Neuronal stem cell (in vitro differentiated cells): ENCODE measurements at regions not wholly inside any gene's neighbourhood (a gene's known extent, or its start where the extent isn't known, plus 50 kb on each side); places are given as distances from the start of the nearest gene placed in this dataset.

Experiments
- DNase-seq: peaks from one replicate; pipeline ENCODE4 v3.0.0-alpha.2; 2013; ENCODE audit warnings: low spot score
- H2AFZ ChIP-seq: one replicate; pipeline ENCODE4 v1.6.1; 2013; ENCODE audit warnings: mild to moderate bottlenecking, low read length, inconsistent platforms
- H2AK5ac ChIP-seq: 2 replicates; pipeline ENCODE4 v1.6.1; 2013; ENCODE audit warnings: low read depth, mild to moderate bottlenecking, inconsistent platforms, low read length, moderate library complexity, mixed read lengths
- H2BK120ac ChIP-seq: 2 replicates; pipeline ENCODE4 v1.6.1; 2013; ENCODE audit warnings: low read depth, mild to moderate bottlenecking, inconsistent platforms, low read length, moderate library complexity, mixed read lengths
- H2BK12ac ChIP-seq: one replicate; pipeline ENCODE4 v1.6.1; 2013; ENCODE audit warnings: low read length, inconsistent platforms
- H2BK15ac ChIP-seq: 2 replicates; pipeline ENCODE4 v1.6.1; 2013; ENCODE audit warnings: mild to moderate bottlenecking, low read length, inconsistent platforms, mixed read lengths
- H2BK5ac ChIP-seq: one replicate; pipeline ENCODE4 v1.6.1; 2013; ENCODE audit warnings: inconsistent platforms, mild to moderate bottlenecking, low read length, moderate library complexity
- H3K14ac ChIP-seq: one replicate; pipeline ENCODE4 v1.6.1; 2013; ENCODE audit warnings: low read length, inconsistent platforms
- H3K18ac ChIP-seq: 2 replicates; pipeline ENCODE4 v1.6.1; 2013; ENCODE audit warnings: low read length, inconsistent platforms
- H3K23ac ChIP-seq: 2 replicates; pipeline ENCODE4 v1.6.1; 2013; ENCODE audit warnings: low read depth, mild to moderate bottlenecking, mixed read lengths, low read length, inconsistent platforms; ENCODE audit not compliant: poor library complexity
- H3K27ac ChIP-seq: replicated peaks from 3 replicates; pipeline ENCODE4 v1.5.1; 2013; ENCODE audit warnings: low read length, inconsistent platforms
- H3K27me3 ChIP-seq, 3 experiments: 2 replicates each; pipeline ENCODE4 v1.6.1; 2013; ENCODE audit warnings: low read length in 3 of 3, mild to moderate bottlenecking in 2 of 3, inconsistent platforms in 1 of 3, low read depth in 1 of 3, mixed read lengths in 1 of 3, moderate library complexity in 1 of 3; ENCODE audit not compliant: control insufficient read depth in 3 of 3, insufficient read depth in 3 of 3
- H3K36me3 ChIP-seq, 2 donors: replicated peaks in 1 of 2; 2 replicates each; pipeline ENCODE4 v1.6.1; 2013; ENCODE audit warnings: low read length in 2 of 2; ENCODE audit not compliant: control insufficient read depth in 2 of 2, insufficient read depth in 2 of 2
- H3K4ac ChIP-seq: 2 replicates; pipeline ENCODE4 v1.6.1; 2013; ENCODE audit warnings: inconsistent platforms, mild to moderate bottlenecking, low read length, moderate library complexity
- H3K4me1 ChIP-seq, 2 donors: 1 replicate in 1 of 2; 2 replicates in 1 of 2; pipeline ENCODE4 v1.6.1; 2013; ENCODE audit warnings: low read length in 2 of 2, low read depth in 1 of 2; ENCODE audit not compliant: control insufficient read depth in 2 of 2, insufficient read depth in 1 of 2
- H3K4me2 ChIP-seq: one replicate; pipeline ENCODE4 v1.6.1; 2013; ENCODE audit warnings: mild to moderate bottlenecking, low read length, inconsistent platforms; ENCODE audit not compliant: insufficient read depth, poor library complexity, severe bottlenecking
- H3K4me3 ChIP-seq, 2 donors: 2 replicates each; pipeline ENCODE4 v1.5.1; 2013; ENCODE audit warnings: low read length in 2 of 2, mild to moderate bottlenecking in 2 of 2, inconsistent platforms in 1 of 2, moderate library complexity in 1 of 2
- H3K79me1 ChIP-seq: one replicate; pipeline ENCODE4 v1.6.1; 2013; ENCODE audit warnings: low read depth, mild to moderate bottlenecking, inconsistent platforms, low read length, moderate library complexity
- H3K9ac ChIP-seq: one replicate; pipeline ENCODE4 v1.6.1; 2013; ENCODE audit warnings: mild to moderate bottlenecking, low read depth, low read length, inconsistent platforms; ENCODE audit not compliant: poor library complexity
- H3K9me3 ChIP-seq, 2 donors: replicated peaks in 1 of 2; 2 replicates each; pipeline versions ENCODE3 to v1.6.1; 2013; ENCODE audit warnings: low read length in 2 of 2, mild to moderate bottlenecking in 2 of 2, inconsistent platforms in 1 of 2, low read depth in 1 of 2, mixed read lengths in 1 of 2, moderate library complexity in 1 of 2; ENCODE audit not compliant: control insufficient read depth in 2 of 2, insufficient read depth in 1 of 2
- H4K8ac ChIP-seq: one replicate; pipeline ENCODE4 v1.6.1; 2013; ENCODE audit warnings: low read depth, mild to moderate bottlenecking, inconsistent platforms, low read length, moderate library complexity
- H4K91ac ChIP-seq: one replicate; pipeline ENCODE4 v1.6.1; 2013; ENCODE audit warnings: low read length, low read depth, mild to moderate bottlenecking, inconsistent platforms; ENCODE audit not compliant: poor library complexity
- WGBS, 2 donors: extraction: QIAGEN DNeasy Blood & Tissue Kit; methylation state at CpG; one replicate each; pipeline ENCODE4 v1.1.7; 2013; ENCODE audit warnings: missing lambda C conversion rate in 2 of 2, mixed read lengths in 1 of 2; ENCODE audit not compliant: insufficient read length in 2 of 2, insufficient replicate concordance in 1 of 2; ENCODE audit errors: extremely low coverage in 2 of 2; 5-methylcytosine and 5-hydroxymethylcytosine counted together

- H2BK120ac ChIP-seq, result no peak overlapping the region
- H3K9me3 ChIP-seq, result no peaks in the 10 kb centered on the region
- no peak for DNase-seq
- H3K27me3 ChIP-seq, result no peaks in the 10 kb centered on the region
- H3K4me1 ChIP-seq, result no peaks in the 10 kb centered on the region
- no peak overlapping the region for H3K4me2 ChIP-seq
- no peak overlapping the region for H3K9ac ChIP-seq
- no peak overlapping the region for H2BK15ac ChIP-seq
- no peak overlapping the region for H2AFZ ChIP-seq
- no peak overlapping the region for H2BK5ac ChIP-seq
- H3K27ac ChIP-seq, result no peak overlapping the region
- no peaks in the 10 kb centered on the region for H3K36me3 ChIP-seq
- H3K14ac ChIP-seq, result no peak overlapping the region
- H2BK12ac ChIP-seq, result no peak overlapping the region
- no peak overlapping the region for H3K18ac ChIP-seq
- no peak overlapping the region for H3K4me3 ChIP-seq
- no peak overlapping the region for H4K8ac ChIP-seq
- H4K91ac ChIP-seq, result no peak overlapping the region
- no peak overlapping the region for H3K23ac ChIP-seq
- no peak overlapping the region for H2AK5ac ChIP-seq
- no peak overlapping the region for H3K4ac ChIP-seq
- H3K79me1 ChIP-seq, result no peaks in the 10 kb centered on the region
Observed at GRCh38 chrX:8105531-8105930, 65.5 kb downstream of the VCX2 start.

GRCh38 chrX:8103655-8104054 lies 67.4 kb downstream of the VCX2 start:
- Histone ChIP-seq H3K4me1 (no peaks in the 10 kb centered on the region), H3K4ac (no peak overlapping the region)
- WGBS, 2 donors, result no CpG with 5 or more reads among the region's 6 CpGs

GRCh38 chrX:8091510-8091909 lies 79.6 kb downstream of the VCX2 start:
- H2BK5ac ChIP-seq, result no peak overlapping the region
- no peak overlapping the region for H2AFZ ChIP-seq
- no peak overlapping the region for H2BK12ac ChIP-seq
- H3K23ac ChIP-seq, result no peak overlapping the region
- H3K4me2 ChIP-seq, result no peak overlapping the region
- no peak overlapping the region for H3K27ac ChIP-seq
- no peak overlapping the region for H4K91ac ChIP-seq
- no peak overlapping the region for H2BK120ac ChIP-seq
- H3K18ac ChIP-seq, result no peak overlapping the region
- H3K9me3 ChIP-seq, result no peaks in the 10 kb centered on the region
- H3K4me1 ChIP-seq, result peaks cover 0 to 3% of the 10 kb centered on the region in 2 donors
- H3K9ac ChIP-seq, result no peak overlapping the region
- no peaks in the 10 kb centered on the region for H3K36me3 ChIP-seq
- no CpG with 5 or more reads among the region's 6 CpGs for WGBS, 2 donors
- H3K4ac ChIP-seq, result no peak overlapping the region
- no peaks in the 10 kb centered on the region for H3K27me3 ChIP-seq
- no peaks in the 10 kb centered on the region for H3K79me1 ChIP-seq
- H4K8ac ChIP-seq, result no peak overlapping the region
- no peak for DNase-seq
- H3K14ac ChIP-seq, result no peak overlapping the region
- no peak overlapping the region for H2BK15ac ChIP-seq
- no peak overlapping the region for H3K4me3 ChIP-seq
- H2AK5ac ChIP-seq, result no peak overlapping the region

More at GRCh38 chrX:8103655-8104054, 67.4 kb downstream of the VCX2 start:
- no peak overlapping the region for H2AK5ac ChIP-seq
- no peak overlapping the region for H2BK12ac ChIP-seq
- H3K14ac ChIP-seq, result no peak overlapping the region
- no peaks in the 10 kb centered on the region for H3K27me3 ChIP-seq
- no peak overlapping the region for H3K4me3 ChIP-seq
- no peaks in the 10 kb centered on the region for H3K36me3 ChIP-seq
- no peak overlapping the region for H4K91ac ChIP-seq
- no peak overlapping the region for H3K23ac ChIP-seq
- no peak overlapping the region for H2BK120ac ChIP-seq
- no peak overlapping the region for H3K4me2 ChIP-seq
- H3K9me3 ChIP-seq, result no peaks in the 10 kb centered on the region
- H3K27ac ChIP-seq, result no peak overlapping the region
- no peak overlapping the region for H3K9ac ChIP-seq
- no peaks in the 10 kb centered on the region for H3K79me1 ChIP-seq
- H2BK15ac ChIP-seq, result no peak overlapping the region
- H2AFZ ChIP-seq, result no peak overlapping the region
- DNase-seq, result no peak
- H3K18ac ChIP-seq, result no peak overlapping the region
- no peak overlapping the region for H2BK5ac ChIP-seq
- H4K8ac ChIP-seq, result no peak overlapping the region

GRCh38 chrX:8090906-8091305 lies 80.2 kb downstream of the VCX2 start:
- H3K79me1 ChIP-seq, result no peaks in the 10 kb centered on the region
- H3K4ac ChIP-seq, result no peak overlapping the region
- no peaks in the 10 kb centered on the region for H3K36me3 ChIP-seq
- no peaks in the 10 kb centered on the region for H3K9me3 ChIP-seq
- no peak overlapping the region for H2BK15ac ChIP-seq
- no peak overlapping the region for H2AFZ ChIP-seq
- DNase-seq, result no peak
- H3K18ac ChIP-seq, result no peak overlapping the region
- H3K27ac ChIP-seq, result no peak overlapping the region
- H2AK5ac ChIP-seq, result no peak overlapping the region
- no peak overlapping the region for H3K4me3 ChIP-seq
- no peak overlapping the region for H3K23ac ChIP-seq
- no peak overlapping the region for H2BK12ac ChIP-seq
- WGBS, 2 donors, result no CpG with 5 or more reads among the region's 3 CpGs
- peaks cover 0 to 3% of the 10 kb centered on the region in 2 donors for H3K4me1 ChIP-seq
- no peak overlapping the region for H3K9ac ChIP-seq
- no peak overlapping the region for H2BK120ac ChIP-seq
- no peak overlapping the region for H4K8ac ChIP-seq
- H3K27me3 ChIP-seq, result no peaks in the 10 kb centered on the region
- H3K4me2 ChIP-seq, result no peak overlapping the region
- no peak overlapping the region for H4K91ac ChIP-seq
- H2BK5ac ChIP-seq, result no peak overlapping the region
- no peak overlapping the region for H3K14ac ChIP-seq
